ENCODE measurements at regions not wholly inside any gene's neighbourhood (a gene's known extent, or its start where the extent isn't known, plus 50 kb on each side); places are given as distances from the start of the nearest gene placed in this dataset.
"Not testable (repeated sequence)": the region's sequence is repeated elsewhere in the genome, so short reads cannot be mapped to it uniquely, and the experiment has no call there.

DNA sequence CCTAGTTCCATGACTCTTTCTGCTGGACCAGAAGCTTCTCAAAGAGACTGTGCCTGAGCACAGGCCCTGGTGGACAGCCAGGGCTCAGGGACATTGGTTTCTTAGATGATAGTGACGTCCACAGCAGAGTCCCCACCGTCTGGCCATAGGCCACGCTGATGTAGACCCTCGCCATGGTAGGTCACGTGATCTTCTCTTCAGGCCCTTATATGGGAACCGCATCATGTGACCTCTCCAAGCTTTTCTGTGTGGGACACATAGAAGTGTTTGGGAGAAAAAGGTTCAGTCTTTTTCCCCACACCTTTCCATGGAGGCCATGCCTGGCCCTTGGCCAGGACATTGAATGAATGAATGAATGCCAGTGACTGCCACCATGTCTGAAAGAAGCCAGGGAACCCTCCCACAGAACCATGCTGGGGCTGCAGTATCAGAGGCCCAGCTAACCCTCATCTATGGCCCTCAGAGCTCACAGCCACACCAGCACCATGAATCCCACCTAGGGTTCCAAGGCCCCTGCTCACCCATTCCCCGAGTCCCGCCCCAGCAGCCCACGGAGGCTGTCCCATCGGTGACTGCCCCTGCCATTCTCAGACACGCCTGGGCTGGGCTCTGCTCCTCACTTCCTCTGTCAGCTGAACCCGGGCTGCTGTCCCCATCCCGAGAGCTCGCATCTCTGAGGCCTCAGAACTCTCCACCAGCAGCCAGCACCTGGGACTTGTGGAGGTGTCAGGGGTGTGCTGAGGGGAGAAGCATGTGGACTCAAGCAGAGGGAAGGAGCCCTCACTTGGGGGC lies 292.1 kb downstream of the ADGRD1 start:
- no peak overlapping the region for H3K9ac ChIP-seq (ENCODE audit: low read depth, low read length)
- no peaks in the 10 kb centered on the region for H3K4me1 ChIP-seq (ENCODE audit: insufficient read depth, low read length)
- no peaks in the 10 kb centered on the region for H3K36me3 ChIP-seq (ENCODE audit: insufficient read depth, low read length)
- H3K9me3 ChIP-seq (ENCODE audit: control insufficient read depth, insufficient read depth, low read length): peaks cover 7% of the 10 kb centered on the region; the same call in 1 of the 2 replicates

DNA sequence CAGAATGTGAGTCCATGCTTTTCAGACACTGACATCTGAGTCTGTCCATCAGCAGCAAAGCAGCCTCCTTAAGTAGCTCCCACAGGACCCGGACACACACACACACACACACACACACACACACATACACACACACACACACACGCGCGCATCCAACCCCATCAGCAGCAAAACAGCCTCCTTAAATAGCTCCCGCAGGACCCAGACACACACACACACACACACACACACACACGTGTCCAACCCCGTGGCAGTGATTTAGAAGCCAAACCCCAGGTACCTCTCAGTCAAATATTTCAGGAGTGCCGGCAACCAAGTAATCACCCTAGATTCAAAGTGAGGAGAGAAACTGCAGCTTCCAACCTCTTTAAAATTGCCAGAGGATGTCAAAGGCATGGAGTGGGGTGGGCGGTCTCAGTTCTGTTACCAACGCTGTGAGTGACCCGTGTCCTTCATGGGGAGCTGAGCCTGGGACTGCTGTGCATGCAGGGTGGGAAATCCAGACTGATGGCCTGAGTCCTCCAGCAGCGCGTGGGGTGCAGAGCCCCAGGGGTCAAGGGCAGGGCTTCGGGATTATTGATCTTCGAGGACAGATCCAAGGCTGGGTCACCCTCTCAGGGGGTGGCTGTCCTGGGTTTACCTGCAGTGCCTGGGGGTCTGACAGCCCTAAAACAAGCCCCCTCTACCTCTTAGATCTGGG lies 293.5 kb downstream of the ADGRD1 start:
- not testable (repeated sequence) for H3K36me3 ChIP-seq (ENCODE audit: insufficient read depth, low read length); H3K9me3 ChIP-seq (ENCODE audit: control insufficient read depth, insufficient read depth, low read length); H3K9ac ChIP-seq (ENCODE audit: low read depth, low read length); H3K4me1 ChIP-seq (ENCODE audit: insufficient read depth, low read length)

DNA sequence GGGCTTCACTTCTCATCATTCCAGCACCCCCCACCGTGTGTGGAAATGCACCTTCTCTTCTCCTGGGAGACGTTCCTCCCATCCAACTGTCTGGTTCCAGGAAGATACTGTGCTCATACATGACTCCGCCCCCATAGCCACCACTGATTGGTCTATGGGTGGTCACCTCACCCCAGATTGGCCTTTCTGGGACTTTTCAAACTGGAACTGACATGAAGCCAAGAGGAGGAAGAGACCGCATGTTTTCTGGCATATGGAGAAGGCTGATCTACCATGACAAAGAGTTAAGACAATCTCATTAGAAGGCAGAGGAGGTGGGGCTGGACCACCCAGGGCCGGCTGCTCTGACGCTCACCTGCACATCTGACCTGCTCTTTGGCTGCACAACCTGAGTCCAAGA lies 294.2 kb downstream of the ADGRD1 start:
- not testable (repeated sequence) for H3K36me3 ChIP-seq (ENCODE audit: insufficient read depth, low read length); H3K4me1 ChIP-seq (ENCODE audit: insufficient read depth, low read length); H3K9me3 ChIP-seq (ENCODE audit: control insufficient read depth, insufficient read depth, low read length); H3K9ac ChIP-seq (ENCODE audit: low read depth, low read length)

DNA sequence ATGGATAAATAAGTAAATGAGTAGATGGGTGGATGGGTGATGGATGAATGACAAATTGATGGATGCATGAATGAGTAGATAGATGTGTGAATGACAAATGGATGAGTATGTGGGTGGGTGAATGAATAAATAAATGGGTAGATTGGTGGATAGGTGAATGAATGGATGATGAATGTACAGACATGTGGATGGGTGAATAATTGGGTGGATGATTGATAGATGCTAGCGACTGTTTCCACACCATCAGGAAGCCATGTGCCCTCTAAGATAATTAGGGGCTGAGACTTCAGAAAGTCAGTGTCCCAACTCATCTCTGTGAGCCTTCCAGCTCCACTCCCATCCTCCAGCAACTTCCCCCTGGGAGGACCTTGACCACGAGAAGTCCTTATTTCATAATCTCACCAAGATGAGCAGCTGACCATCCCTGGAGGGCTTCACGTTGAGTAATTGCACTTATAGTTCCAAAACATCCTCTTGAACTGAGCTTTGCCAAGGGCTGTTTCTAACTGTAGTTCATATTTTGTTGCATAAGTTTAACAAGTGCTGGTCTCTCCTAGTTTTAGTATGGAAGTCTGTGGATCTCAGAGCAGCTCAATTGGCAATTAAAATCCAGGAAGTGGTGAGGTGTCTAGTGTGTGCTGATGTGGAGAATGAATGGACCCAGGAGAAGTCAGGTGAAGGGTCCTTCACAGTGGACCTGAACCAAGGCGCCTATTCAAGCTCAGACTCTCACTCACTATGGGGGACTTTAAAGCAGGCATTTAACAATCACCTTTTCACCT lies 295.7 kb downstream of the ADGRD1 start:
- H3K4me1 ChIP-seq (ENCODE audit: insufficient read depth, low read length): no peaks in the 10 kb centered on the region
- H3K9ac ChIP-seq (ENCODE audit: low read depth, low read length): no peak overlapping the region
- no peaks in the 10 kb centered on the region for H3K9me3 ChIP-seq (ENCODE audit: control insufficient read depth, insufficient read depth, low read length)
- H3K36me3 ChIP-seq (ENCODE audit: insufficient read depth, low read length): no peaks in the 10 kb centered on the region

DNA sequence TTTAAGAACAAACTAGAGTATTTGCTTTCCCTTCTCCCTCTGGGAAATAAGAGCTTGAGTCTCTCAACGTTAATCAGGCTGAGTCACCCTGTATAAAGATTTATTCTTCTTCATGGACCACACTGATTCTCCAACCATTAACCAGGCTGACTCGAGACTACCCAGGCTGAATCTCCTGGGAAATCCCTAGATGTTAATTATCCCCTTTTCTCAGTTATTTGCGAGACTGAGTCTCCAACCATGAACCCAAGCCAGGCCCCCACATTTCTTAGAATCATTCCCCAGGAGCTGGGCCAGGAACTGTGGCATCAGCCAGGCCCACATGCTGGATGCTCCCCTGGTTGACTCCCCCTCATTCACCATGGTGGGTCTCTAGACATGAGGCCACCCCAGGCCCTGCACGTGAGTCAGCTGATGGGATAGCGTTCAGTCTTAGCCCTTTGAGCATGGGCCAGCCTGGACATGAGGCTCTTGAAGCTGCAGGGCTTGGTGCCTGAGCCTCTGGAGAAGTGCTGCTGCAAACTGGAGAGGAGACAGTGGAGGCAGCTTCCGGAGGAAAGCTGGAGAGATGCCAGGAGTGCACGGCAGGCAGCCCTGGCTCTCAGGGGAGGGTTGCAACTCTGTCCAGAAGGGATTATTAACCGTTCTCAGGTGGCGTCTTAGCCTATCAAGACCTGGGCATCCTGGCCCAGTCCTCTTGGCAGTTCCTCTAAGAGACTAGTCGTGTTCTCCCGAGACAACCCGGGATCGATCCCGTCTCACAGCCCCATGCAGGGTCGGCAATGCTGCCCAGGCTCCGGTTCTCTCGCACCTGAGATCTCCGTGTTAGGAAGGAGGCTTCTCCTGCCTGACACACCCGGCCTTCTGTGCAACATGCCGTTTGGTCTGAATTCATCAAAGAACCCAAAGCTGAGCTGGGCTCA lies 296.6 kb downstream of the ADGRD1 start:
- H3K4me1 ChIP-seq (ENCODE audit: insufficient read depth, low read length): no peaks in the 10 kb centered on the region
- no peaks in the 10 kb centered on the region for H3K9me3 ChIP-seq (ENCODE audit: control insufficient read depth, insufficient read depth, low read length)
- H3K36me3 ChIP-seq (ENCODE audit: insufficient read depth, low read length): no peaks in the 10 kb centered on the region
- no peak overlapping the region for H3K9ac ChIP-seq (ENCODE audit: low read depth, low read length)

DNA sequence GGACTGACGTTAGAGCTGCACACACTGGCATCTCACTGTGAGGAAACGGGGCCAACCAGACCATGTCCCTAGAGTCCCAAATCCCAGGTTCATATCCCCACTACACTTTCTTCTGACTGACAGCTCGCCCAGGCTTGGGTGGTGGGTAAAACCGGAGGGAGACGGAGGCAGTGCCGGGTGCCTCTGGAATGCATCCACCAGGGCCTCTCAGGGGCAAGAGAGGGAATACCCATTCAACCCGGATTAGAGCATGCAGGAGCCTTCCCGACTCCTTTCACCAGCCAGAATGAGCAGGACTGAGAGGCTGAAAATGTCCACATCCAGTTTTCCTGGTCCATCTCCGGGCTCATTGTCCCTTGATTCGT lies 297.2 kb downstream of the ADGRD1 start:
- no peaks in the 10 kb centered on the region for H3K4me1 ChIP-seq (ENCODE audit: insufficient read depth, low read length)
- H3K9ac ChIP-seq (ENCODE audit: low read depth, low read length): no peak overlapping the region
- H3K9me3 ChIP-seq (ENCODE audit: control insufficient read depth, insufficient read depth, low read length): no peaks in the 10 kb centered on the region
- no peaks in the 10 kb centered on the region for H3K36me3 ChIP-seq (ENCODE audit: insufficient read depth, low read length)

DNA sequence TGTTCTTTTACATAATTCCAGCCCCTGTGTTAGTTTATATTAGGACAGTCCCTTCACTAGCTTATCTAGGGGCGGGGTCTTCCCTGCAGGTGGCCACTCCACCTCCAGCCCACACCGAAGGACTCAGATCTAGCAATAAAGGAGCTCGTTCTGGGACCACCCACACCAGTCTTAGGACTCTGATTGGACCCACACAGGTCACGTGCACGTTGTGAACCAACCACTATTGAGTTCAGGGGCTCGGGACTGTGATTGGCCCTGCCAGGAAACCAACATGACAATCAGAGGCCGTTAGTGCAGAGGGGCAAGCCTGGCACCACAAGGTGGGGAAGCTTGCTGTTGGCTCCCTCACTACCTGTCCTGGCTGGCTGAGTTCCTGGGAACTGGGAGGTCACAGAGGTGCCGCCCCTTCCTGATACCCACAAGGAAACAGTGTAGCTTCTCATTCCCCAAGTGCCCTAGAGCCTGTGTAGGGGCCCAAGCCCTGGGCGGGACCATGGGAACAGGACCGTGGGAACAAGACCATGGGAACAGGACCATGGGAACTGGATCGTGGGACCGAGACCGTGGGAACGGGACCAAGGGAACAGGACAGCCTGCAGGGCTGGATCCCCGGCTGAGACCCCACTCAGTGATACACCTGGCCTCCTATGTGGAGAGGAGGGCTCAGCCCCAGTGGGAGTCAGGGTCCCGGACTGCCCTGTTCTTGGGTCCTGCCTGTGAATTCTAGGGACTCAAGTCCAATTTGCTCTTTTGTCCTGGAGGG lies 297.8 kb downstream of the ADGRD1 start:
- no peaks in the 10 kb centered on the region for H3K9me3 ChIP-seq (ENCODE audit: control insufficient read depth, insufficient read depth, low read length)
- no peak overlapping the region for H3K9ac ChIP-seq (ENCODE audit: low read depth, low read length)
- no peaks in the 10 kb centered on the region for H3K4me1 ChIP-seq (ENCODE audit: insufficient read depth, low read length)
- no peaks in the 10 kb centered on the region for H3K36me3 ChIP-seq (ENCODE audit: insufficient read depth, low read length)

DNA sequence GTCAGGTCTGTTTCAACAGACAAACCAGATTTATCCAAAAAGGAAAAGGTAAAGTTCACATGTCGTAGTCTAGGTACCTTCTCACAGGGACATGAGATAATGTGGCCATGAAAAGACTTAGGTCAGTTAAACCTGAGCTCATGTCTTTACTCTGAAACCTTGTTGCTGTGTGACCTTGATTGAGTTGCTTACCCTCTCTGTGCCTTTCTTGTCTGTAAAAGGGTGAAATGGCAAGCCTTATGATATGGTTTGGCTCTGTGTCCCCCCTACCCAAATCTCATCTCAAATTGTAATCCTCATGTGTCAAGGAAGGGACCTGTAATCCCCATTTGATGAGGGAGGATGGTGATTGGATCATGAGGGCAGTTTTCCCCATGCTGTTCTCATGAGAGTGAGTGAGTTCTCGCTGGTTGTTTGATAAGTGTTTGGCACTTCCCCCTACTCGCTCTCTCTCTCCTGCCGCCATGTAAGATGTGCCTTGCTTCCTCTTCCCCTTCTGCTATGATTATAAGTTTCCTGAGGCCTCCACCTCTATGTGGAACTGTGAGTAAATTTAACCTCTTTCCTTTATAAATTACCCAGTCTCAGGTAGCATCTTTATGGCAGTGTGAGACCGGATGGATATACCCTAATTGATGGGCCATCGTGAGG lies 299.8 kb downstream of the ADGRD1 start:
- H3K9ac ChIP-seq (ENCODE audit: low read depth, low read length): no peak overlapping the region
- H3K36me3 ChIP-seq (ENCODE audit: insufficient read depth, low read length): no peaks in the 10 kb centered on the region
- H3K4me1 ChIP-seq (ENCODE audit: insufficient read depth, low read length): no peaks in the 10 kb centered on the region
- H3K9me3 ChIP-seq (ENCODE audit: control insufficient read depth, insufficient read depth, low read length): no peaks in the 10 kb centered on the region

DNA sequence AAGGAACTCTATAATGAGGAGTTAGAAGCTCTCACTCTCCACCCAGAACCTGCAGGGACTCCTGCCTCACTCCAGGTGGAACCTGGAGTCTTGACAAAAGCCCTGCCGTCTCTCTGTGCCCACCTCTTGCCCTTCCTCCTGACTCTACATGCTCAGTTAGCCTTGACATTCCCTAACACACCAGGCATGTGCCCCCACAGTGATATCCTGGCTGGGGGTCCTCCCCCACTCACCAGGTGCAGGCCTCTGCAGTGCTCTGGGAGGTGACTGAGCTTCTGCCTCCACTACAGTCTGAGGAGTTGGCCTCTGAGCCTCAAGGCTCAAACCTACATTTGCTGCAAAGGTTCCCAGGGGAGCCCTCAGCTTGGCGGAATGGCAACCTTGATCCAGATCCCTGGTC lies 300.7 kb downstream of the ADGRD1 start:
- Histone ChIP-seq H3K9ac (ENCODE audit: low read depth, low read length) (no peak overlapping the region), H3K9me3 (ENCODE audit: control insufficient read depth, insufficient read depth, low read length) (no peaks in the 10 kb centered on the region), H3K36me3 (ENCODE audit: insufficient read depth, low read length) (no peaks in the 10 kb centered on the region), H3K4me1 (ENCODE audit: insufficient read depth, low read length) (no peaks in the 10 kb centered on the region)

DNA sequence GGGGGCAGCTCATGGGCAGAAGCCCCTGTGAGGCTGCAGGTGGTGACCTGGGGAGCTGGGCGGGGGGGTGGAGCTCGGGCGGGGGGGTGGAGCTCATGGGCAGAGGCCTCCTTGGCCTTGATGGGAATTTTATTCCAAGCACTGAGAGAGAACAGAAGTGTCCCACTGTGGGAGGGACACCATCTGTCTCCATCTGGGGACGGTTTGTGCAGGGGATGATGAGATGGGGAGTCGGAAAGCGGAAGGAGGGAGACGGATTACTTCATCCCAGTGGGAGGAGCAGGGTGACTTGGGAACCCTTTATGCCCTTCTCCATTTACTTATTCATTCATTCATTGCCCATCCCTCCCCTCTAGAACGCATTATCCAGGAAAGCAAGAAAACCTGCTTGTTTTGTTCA lies 304.7 kb downstream of the ADGRD1 start:
- Histone ChIP-seq H3K9me3 (ENCODE audit: control insufficient read depth, insufficient read depth, low read length) (no peaks in the 10 kb centered on the region), H3K9ac (ENCODE audit: low read depth, low read length) (no peak overlapping the region), H3K4me1 (ENCODE audit: insufficient read depth, low read length) (no peaks in the 10 kb centered on the region)

DNA sequence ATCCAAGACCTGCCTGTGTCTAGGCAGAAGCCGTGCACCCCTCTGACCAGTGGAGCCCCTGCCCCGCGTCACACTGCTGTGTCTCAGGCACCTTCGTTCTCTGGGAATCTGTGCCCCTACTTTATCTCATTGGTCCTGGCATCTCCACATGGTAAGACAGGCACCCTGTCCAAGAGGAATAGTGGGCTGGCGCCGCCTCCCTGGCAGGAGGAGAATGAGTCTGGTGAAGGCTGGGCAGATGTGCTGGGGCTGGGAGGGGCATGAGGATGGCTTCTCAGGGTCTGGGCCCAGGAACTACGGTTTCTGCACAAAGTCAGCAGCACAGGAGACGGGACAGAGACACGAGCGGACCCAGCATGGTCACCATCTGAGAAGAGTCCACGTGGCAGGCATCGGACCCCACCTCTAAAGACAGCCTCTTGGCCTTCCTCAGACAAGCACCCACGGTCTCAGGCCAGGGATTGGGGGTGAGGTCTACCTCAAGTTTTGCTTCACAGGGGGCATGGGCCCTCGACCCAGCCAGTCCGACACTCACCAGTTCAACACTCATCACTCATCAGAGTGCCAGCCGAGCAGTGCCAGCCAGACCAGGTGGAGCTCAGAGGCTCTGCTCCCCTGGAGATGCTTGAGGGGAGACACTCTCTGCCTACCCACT lies 306.7 kb downstream of the ADGRD1 start:
- Histone ChIP-seq H3K9me3 (ENCODE audit: control insufficient read depth, insufficient read depth, low read length) (no peaks in the 10 kb centered on the region), H3K9ac (ENCODE audit: low read depth, low read length) (no peak overlapping the region), H3K36me3 (ENCODE audit: insufficient read depth, low read length) (no peaks in the 10 kb centered on the region), H3K4me1 (ENCODE audit: insufficient read depth, low read length) (no peaks in the 10 kb centered on the region)

More for the DNA sequence above, 304.7 kb downstream of the ADGRD1 start:
- H3K36me3 ChIP-seq (ENCODE audit: insufficient read depth, low read length): no peaks in the 10 kb centered on the region

DNA sequence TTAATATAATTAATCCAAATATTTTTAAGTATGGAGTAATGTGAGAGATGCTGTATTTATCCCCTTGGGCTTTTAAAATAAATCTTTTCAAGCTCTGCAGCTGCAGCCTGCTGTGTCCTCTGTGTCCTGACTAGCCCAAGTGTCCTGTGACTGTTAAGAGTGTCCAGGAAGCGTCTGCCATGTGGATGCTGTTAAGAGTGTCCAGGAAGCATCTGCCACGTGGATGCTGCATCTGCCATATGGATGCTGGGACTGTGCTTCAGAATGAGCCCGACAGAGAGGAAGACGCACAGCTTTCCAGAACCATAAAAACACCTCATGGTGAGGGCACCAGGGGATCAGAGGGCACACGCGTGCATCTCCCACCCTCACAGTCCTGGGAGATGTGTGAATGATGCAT lies 307.2 kb downstream of the ADGRD1 start:
- H3K9ac ChIP-seq (ENCODE audit: low read depth, low read length): no peak overlapping the region
- H3K36me3 ChIP-seq (ENCODE audit: insufficient read depth, low read length): no peaks in the 10 kb centered on the region
- H3K9me3 ChIP-seq (ENCODE audit: control insufficient read depth, insufficient read depth, low read length): no peaks in the 10 kb centered on the region
- H3K4me1 ChIP-seq (ENCODE audit: insufficient read depth, low read length): no peaks in the 10 kb centered on the region

DNA sequence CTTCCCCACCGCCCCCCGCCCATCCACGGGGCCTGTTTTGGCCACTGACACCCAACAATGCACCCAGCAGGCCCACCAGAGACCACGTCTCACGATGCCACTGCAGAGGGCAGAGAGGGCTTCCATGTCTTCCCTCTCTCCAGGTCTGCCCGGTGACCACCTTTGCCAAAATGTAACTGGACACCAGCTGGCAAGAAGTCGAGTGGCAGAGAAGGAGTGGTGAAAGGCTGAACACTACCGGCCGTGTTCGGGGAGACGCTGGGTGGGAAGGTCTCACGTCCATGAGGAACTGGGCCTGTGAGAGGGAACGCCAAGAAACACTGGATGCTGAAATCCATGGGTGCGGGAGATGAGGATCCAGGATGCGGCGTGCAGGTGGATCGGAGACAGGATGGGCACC lies 308.2 kb downstream of the ADGRD1 start:
- H3K9ac ChIP-seq (ENCODE audit: low read depth, low read length): no peak overlapping the region
- no peaks in the 10 kb centered on the region for H3K9me3 ChIP-seq (ENCODE audit: control insufficient read depth, insufficient read depth, low read length)
- H3K4me1 ChIP-seq (ENCODE audit: insufficient read depth, low read length): no peaks in the 10 kb centered on the region
- no peaks in the 10 kb centered on the region for H3K36me3 ChIP-seq (ENCODE audit: insufficient read depth, low read length)

Measured in ES-I3 (cell line).